SK-N-MC (cell line): ENCODE measurements at regions not wholly inside any gene's neighbourhood (a gene's known extent, or its start where the extent isn't known, plus 50 kb on each side); places are given as distances from the start of the nearest gene placed in this dataset.

Source experiments
- EZH2 ChIP-seq: fragments of 200-600 bp; sonication (generic); IDR thresholded peaks from one replicate; pipeline ENCODE4 v1.6.1; 2017; ENCODE audit warnings: antibody characterized with exemption
- FOXP2 ChIP-seq: optimal IDR thresholded peaks from 2 replicates; pipeline ENCODE3; 2011; ENCODE audit warnings: mild to moderate bottlenecking, moderate library complexity; ENCODE audit not compliant: insufficient read depth; ENCODE audit errors: extremely low read length, control extremely low read depth
- POLR2AphosphoS5 ChIP-seq: IDR thresholded peaks from 2 replicates; pipeline ENCODE4 v1.6.1; 2012; ENCODE audit warnings: mild to moderate bottlenecking, low read depth, low read length, borderline replicate concordance

- no peak for TF ChIP-seq EZH2
- TF ChIP-seq POLR2AphosphoS5 = no peak
- TF ChIP-seq FOXP2 = no peak
These were observed 56.0 kb upstream of the CASZ1 start for GRCh38 chr1:10852486-10852885.
